SK-N-SH treated with all-trans-retinoic acid at 6 μM for 48 hours (cell line): ENCODE measurements at regions not wholly inside any gene's neighbourhood (a gene's known extent, or its start where the extent isn't known, plus 50 kb on each side); places are given as distances from the start of the nearest gene placed in this dataset.

Experiments
- ATAC-seq: fragments of 200-7000 bp; cut with Tn5 transposase; 3 replicates; pipeline ENCODE4 v1.9.1; 2020; ENCODE audit warnings: mild to moderate bottlenecking, moderate library complexity
- ARNTL ChIP-seq: fragments of 450-650 bp; formaldehyde crosslinking; IDR thresholded peaks from 2 replicates; pipeline ENCODE4 v1.5.0; 2020; ENCODE audit warnings: low read depth, mild to moderate bottlenecking, moderate library complexity, borderline replicate concordance
- BACH2 ChIP-seq: fragments of 250-450 bp; sonication (Bioruptor Pico); IDR thresholded peaks from 2 replicates; pipeline ENCODE4 v1.9.0; 2021; ENCODE audit warnings: mild to moderate bottlenecking, borderline replicate concordance
- CSDC2 ChIP-seq: fragments of 250-450 bp; sonication (Bioruptor Pico); IDR thresholded peaks from 2 replicates; pipeline ENCODE4 v1.5.0; 2020; ENCODE audit warnings: mild to moderate bottlenecking, moderate library complexity
- ISL1 ChIP-seq: fragments of 250-450 bp; sonication (Bioruptor Pico); IDR thresholded peaks from 2 replicates; pipeline ENCODE4 v2.1.2; 2022; ENCODE audit warnings: mild to moderate bottlenecking, moderate library complexity
- OSR1 ChIP-seq: fragments of 250-450 bp; sonication (Bioruptor Pico); IDR thresholded peaks from 2 replicates; pipeline ENCODE4 v1.8.0; 2022; ENCODE audit warnings: moderate library complexity, mild to moderate bottlenecking, inconsistent platforms
- PPARA ChIP-seq: fragments of 250-450 bp; sonication (Bioruptor Pico); IDR thresholded peaks from 2 replicates; pipeline ENCODE4 v1.5.0; 2020; ENCODE audit warnings: mild to moderate bottlenecking, borderline replicate concordance
- SNAI2 ChIP-seq: fragments of 250-450 bp; sonication (Bioruptor Pico); IDR thresholded peaks from 2 replicates; pipeline ENCODE4 v1.5.0; 2020; ENCODE audit warnings: mild to moderate bottlenecking, moderate library complexity
- TOX ChIP-seq: fragments of 250-450 bp; sonication (Bioruptor Pico); IDR thresholded peaks from 2 replicates; pipeline ENCODE4 v1.8.0; 2021; ENCODE audit warnings: mild to moderate bottlenecking, moderate library complexity, borderline replicate concordance
- ZC3H10 ChIP-seq: fragments of 250-450 bp; sonication (Bioruptor Pico); IDR thresholded peaks from 2 replicates; pipeline ENCODE4 v1.5.1; 2021; ENCODE audit warnings: mild to moderate bottlenecking, moderate library complexity
- ZFP3 ChIP-seq: fragments of 250-450 bp; sonication (Bioruptor Pico); IDR thresholded peaks from 2 replicates; pipeline ENCODE4 v1.5.0; 2020; ENCODE audit warnings: mild to moderate bottlenecking, moderate library complexity
- ZFP30 ChIP-seq: fragments of 450-650 bp; formaldehyde crosslinking; IDR thresholded peaks from 2 replicates; pipeline ENCODE4 v1.5.0; 2022; ENCODE audit warnings: mild to moderate bottlenecking, moderate library complexity
- ZNF565 ChIP-seq: fragments of 450-650 bp; formaldehyde crosslinking; conservative IDR thresholded peaks from 2 replicates; pipeline ENCODE4 v1.5.0; 2020; ENCODE audit warnings: low read depth, mild to moderate bottlenecking, moderate library complexity
- ZNF70 ChIP-seq: fragments of 450-650 bp; formaldehyde crosslinking; IDR thresholded peaks from 2 replicates; pipeline ENCODE4 v1.5.0; 2020; ENCODE audit warnings: mild to moderate bottlenecking, moderate library complexity
- ZNF8 ChIP-seq: fragments of 450-650 bp; formaldehyde crosslinking; IDR thresholded peaks from 2 replicates; pipeline ENCODE4 v1.5.0; 2020; ENCODE audit warnings: mild to moderate bottlenecking, moderate library complexity
- TF ChIP-seq, protein P1 (sequence below): fragments of 250-450 bp; sonication (Bioruptor Pico); IDR thresholded peaks from 2 replicates; pipeline ENCODE4 v1.8.0; 2020; ENCODE audit warnings: mild to moderate bottlenecking, moderate library complexity, borderline replicate concordance
- TF ChIP-seq, protein P2 (sequence below): fragments of 250-450 bp; sonication (Bioruptor Pico); IDR thresholded peaks from 2 replicates; pipeline ENCODE4 v1.5.0; 2020; ENCODE audit warnings: mild to moderate bottlenecking, moderate library complexity
- TF ChIP-seq, protein P3 (sequence below): fragments of 250-450 bp; sonication (Bioruptor Pico); IDR thresholded peaks from 2 replicates; pipeline ENCODE4 v1.8.0; 2021; ENCODE audit warnings: low read depth, mild to moderate bottlenecking, moderate library complexity, borderline replicate concordance
- TF ChIP-seq, protein P4 (sequence below): fragments of 250-450 bp; sonication (Bioruptor Pico); IDR thresholded peaks from 2 replicates; pipeline ENCODE4 v1.5.1; 2021; ENCODE audit warnings: mild to moderate bottlenecking, moderate library complexity
- TF ChIP-seq, protein P5 (sequence below): fragments of 250-450 bp; sonication (Bioruptor Pico); IDR thresholded peaks from 2 replicates; pipeline ENCODE4 v1.5.1; 2020; ENCODE audit warnings: low read depth, mild to moderate bottlenecking, moderate library complexity

DNA sequence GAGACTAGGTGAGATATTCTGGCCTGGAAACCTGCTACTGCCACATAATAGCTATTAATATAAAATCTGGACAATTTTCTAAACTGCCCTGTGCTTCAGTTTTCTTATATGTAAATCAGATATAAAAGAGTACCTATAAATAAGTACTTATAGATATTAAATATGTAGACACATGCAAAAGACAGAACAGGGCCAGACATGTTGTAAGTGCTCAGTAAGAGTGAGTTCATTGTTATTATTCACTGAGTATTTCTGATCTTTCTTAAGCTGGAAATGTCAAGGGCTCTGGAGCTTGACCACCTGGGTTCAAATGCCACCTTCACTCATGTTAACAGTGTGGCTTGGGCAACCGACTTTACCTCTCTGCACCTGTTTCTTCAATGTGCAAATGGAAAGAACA, 179.8 kb downstream of the GALC start:
- TF ChIP-seq ZNF565 (CRISPR knock-in tag) (no peak), ZNF70 (no peak), ARNTL (no peak), ZNF8 (no peak), TOX (CRISPR knock-in tag) (no peak), PPARA (CRISPR knock-in tag) (no peak), ZFP30 (no peak)
- TF ChIP-seq, protein P1, sequence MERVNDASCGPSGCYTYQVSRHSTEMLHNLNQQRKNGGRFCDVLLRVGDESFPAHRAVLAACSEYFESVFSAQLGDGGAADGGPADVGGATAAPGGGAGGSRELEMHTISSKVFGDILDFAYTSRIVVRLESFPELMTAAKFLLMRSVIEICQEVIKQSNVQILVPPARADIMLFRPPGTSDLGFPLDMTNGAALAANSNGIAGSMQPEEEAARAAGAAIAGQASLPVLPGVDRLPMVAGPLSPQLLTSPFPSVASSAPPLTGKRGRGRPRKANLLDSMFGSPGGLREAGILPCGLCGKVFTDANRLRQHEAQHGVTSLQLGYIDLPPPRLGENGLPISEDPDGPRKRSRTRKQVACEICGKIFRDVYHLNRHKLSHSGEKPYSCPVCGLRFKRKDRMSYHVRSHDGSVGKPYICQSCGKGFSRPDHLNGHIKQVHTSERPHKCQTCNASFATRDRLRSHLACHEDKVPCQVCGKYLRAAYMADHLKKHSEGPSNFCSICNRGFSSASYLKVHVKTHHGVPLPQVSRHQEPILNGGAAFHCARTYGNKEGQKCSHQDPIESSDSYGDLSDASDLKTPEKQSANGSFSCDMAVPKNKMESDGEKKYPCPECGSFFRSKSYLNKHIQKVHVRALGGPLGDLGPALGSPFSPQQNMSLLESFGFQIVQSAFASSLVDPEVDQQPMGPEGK (CRISPR knock-in tag): no peak
- no peak for ATAC-seq

DNA sequence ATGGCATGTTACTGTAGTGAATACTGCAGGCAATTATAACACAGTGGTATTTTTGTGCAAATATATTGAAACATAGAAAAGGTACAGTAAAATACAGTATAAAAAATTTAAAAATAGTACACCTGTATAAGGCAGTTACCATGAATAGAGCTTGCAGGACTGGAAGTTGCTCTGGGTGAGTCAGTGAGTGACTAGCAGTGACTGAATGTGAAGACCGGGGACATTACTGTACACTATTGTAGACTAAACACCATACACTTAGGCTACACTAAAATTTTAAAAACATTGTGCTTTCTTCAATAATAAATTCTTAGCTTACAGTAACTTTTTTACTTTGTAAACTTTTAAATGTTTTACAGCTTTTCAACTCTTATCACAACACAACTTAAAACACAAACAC, 181.7 kb downstream of the GALC start:
- TF ChIP-seq, protein P2, sequence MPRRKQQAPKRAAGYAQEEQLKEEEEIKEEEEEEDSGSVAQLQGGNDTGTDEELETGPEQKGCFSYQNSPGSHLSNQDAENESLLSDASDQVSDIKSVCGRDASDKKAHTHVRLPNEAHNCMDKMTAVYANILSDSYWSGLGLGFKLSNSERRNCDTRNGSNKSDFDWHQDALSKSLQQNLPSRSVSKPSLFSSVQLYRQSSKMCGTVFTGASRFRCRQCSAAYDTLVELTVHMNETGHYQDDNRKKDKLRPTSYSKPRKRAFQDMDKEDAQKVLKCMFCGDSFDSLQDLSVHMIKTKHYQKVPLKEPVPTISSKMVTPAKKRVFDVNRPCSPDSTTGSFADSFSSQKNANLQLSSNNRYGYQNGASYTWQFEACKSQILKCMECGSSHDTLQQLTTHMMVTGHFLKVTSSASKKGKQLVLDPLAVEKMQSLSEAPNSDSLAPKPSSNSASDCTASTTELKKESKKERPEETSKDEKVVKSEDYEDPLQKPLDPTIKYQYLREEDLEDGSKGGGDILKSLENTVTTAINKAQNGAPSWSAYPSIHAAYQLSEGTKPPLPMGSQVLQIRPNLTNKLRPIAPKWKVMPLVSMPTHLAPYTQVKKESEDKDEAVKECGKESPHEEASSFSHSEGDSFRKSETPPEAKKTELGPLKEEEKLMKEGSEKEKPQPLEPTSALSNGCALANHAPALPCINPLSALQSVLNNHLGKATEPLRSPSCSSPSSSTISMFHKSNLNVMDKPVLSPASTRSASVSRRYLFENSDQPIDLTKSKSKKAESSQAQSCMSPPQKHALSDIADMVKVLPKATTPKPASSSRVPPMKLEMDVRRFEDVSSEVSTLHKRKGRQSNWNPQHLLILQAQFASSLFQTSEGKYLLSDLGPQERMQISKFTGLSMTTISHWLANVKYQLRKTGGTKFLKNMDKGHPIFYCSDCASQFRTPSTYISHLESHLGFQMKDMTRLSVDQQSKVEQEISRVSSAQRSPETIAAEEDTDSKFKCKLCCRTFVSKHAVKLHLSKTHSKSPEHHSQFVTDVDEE (CRISPR knock-in tag): no peak
- TF ChIP-seq OSR1 (CRISPR knock-in tag) (no peak), ISL1 (CRISPR knock-in tag) (no peak), ZNF565 (CRISPR knock-in tag) (no peak)
- TF ChIP-seq, protein P3, sequence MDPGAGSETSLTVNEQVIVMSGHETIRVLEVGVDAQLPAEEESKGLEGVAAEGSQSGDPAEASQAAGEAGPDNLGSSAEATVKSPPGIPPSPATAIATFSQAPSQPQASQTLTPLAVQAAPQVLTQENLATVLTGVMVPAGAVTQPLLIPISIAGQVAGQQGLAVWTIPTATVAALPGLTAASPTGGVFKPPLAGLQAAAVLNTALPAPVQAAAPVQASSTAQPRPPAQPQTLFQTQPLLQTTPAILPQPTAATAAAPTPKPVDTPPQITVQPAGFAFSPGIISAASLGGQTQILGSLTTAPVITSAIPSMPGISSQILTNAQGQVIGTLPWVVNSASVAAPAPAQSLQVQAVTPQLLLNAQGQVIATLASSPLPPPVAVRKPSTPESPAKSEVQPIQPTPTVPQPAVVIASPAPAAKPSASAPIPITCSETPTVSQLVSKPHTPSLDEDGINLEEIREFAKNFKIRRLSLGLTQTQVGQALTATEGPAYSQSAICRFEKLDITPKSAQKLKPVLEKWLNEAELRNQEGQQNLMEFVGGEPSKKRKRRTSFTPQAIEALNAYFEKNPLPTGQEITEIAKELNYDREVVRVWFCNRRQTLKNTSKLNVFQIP (CRISPR knock-in tag): no peak
- no peak for ATAC-seq

DNA sequence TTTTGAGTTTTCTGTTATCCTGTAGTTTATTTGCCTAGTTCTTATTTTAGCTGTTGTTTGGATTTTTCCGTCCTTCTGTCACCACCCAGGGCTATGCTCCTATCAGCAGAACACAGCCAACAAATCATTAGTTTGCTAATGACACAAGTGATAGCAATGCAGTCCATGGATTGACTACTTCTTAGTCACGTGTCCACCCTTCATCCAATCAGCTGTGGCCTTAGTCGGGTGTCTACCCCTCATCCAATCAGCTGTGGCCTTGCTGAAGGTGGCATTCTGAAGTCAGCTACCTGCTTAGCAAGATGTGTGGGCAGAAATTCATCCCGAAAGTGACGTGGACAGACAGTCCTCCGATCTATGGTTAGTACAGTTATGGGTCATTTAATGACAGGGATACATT, 182.3 kb downstream of the GALC start:
- TF ChIP-seq, protein P3 (CRISPR knock-in tag): no peak
- TF ChIP-seq ZNF8 (no peak), ZC3H10 (no peak), BACH2 (CRISPR knock-in tag) (no peak), ZFP30 (no peak), ZNF565 (CRISPR knock-in tag) (no peak), CSDC2 (CRISPR knock-in tag) (no peak), ARNTL (no peak), ISL1 (CRISPR knock-in tag) (no peak), SNAI2 (CRISPR knock-in tag) (no peak), PPARA (CRISPR knock-in tag) (no peak), ZFP3 (CRISPR knock-in tag) (no peak), TOX (CRISPR knock-in tag) (no peak), OSR1 (CRISPR knock-in tag) (no peak)
- TF ChIP-seq, protein P4, sequence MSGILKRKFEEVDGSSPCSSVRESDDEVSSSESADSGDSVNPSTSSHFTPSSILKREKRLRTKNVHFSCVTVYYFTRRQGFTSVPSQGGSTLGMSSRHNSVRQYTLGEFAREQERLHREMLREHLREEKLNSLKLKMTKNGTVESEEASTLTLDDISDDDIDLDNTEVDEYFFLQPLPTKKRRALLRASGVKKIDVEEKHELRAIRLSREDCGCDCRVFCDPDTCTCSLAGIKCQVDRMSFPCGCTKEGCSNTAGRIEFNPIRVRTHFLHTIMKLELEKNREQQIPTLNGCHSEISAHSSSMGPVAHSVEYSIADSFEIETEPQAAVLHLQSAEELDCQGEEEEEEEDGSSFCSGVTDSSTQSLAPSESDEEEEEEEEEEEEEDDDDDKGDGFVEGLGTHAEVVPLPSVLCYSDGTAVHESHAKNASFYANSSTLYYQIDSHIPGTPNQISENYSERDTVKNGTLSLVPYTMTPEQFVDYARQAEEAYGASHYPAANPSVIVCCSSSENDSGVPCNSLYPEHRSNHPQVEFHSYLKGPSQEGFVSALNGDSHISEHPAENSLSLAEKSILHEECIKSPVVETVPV: no peak
- TF ChIP-seq, protein P5, sequence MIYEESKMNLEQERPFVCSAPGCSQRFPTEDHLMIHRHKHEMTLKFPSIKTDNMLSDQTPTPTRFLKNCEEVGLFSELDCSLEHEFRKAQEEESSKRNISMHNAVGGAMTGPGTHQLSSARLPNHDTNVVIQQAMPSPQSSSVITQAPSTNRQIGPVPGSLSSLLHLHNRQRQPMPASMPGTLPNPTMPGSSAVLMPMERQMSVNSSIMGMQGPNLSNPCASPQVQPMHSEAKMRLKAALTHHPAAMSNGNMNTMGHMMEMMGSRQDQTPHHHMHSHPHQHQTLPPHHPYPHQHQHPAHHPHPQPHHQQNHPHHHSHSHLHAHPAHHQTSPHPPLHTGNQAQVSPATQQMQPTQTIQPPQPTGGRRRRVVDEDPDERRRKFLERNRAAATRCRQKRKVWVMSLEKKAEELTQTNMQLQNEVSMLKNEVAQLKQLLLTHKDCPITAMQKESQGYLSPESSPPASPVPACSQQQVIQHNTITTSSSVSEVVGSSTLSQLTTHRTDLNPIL (CRISPR knock-in tag): no peak
- TF ChIP-seq, protein P1 (CRISPR knock-in tag): no peak
- TF ChIP-seq, protein P2 (CRISPR knock-in tag): no peak
- no peak for ATAC-seq
